HG02642 (cell line): ENCODE measurements at regions not wholly inside any gene's neighbourhood (a gene's known extent, or its start where the extent isn't known, plus 50 kb on each side); places are given as distances from the start of the nearest gene placed in this dataset.
"Not testable (repeated sequence)": the region's sequence is repeated elsewhere in the genome, so short reads cannot be mapped to it uniquely, and the experiment has no call there.

Experiments used
- ATAC-seq: cut with Tn5 transposase; IDR thresholded peaks from one replicate; pipeline ENCODE4 v1.9.1; 2021; ENCODE audit warnings: mild to moderate bottlenecking; ENCODE audit not compliant: unreplicated experiment, poor library complexity

DNA sequence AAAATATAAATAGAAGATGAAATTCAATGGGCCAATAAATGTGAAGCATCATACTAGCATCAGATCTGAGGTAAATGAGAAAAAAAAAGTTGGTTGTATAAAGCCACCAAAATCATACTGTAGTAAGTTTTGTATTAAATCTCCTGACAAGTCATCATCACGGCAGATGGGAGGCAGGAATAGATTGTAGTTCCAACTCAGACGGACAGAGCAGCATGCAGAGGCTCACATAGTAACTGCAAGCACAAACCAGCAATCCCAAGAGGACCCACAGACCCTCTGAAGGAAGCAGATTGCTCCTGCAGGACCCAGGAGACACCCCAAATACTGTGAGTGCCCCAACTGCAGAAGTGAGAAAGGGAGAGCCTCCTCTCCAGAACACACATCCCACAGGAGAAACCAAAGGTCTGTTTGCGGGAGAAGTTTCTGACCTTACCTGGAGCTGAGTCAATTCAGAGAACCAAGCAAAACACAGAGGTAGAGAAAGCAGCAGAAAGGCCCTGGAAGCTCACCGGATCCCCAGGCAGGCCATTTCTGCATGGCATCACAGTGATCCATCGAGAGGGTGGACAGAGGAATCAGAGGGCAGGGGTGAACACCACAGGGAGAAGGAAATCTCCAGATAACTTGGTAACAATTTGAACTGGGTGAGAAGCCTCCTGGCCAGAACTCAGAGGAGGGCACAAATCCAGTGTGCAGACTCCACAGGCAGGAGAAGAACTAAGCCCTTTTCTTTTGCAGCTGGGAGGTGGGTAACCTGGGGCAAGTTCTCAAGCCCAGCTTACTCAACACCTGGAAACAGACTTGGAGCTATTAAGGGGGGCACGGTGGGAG lies 141.6 kb upstream of the ARHGEF26 start:
- ATAC-seq, result no peak

DNA sequence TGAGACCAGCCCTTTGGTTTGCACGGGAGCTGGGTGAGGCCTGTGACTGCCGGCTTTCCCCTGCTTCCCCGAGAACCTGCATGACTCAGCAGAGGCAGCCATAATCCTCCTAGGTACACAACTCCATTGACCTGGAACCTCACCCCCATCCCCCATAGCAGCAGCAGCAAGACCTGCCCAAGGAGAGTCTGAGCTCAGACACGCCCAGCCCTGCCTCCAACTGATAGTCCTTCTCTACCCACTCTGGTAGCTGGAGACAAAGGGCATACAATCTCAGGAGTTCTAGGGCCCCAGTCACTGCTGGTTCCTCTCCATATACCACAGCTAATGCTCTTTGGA lies 141.0 kb upstream of the ARHGEF26 start:
- ATAC-seq, result no peak

DNA sequence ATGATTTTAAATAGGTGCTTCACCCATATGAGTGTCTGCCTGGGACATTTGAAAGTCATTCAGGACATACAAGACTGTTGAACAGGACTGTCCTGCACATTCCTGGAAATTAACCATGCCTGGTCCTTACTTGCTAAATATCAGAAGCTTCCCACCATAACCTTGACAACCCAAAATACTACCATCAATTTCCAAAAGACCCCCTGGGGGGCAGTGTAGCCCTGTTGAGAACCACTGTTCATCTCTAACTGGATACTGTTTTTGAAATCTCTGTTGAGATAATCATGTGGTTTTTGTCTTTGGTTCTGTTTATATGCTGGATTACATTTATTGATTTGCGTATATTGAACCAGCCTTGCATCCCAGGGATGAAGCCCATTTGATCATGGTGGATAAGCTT lies 123.8 kb upstream of the ARHGEF26 start:
- ATAC-seq, result not testable (repeated sequence)

DNA sequence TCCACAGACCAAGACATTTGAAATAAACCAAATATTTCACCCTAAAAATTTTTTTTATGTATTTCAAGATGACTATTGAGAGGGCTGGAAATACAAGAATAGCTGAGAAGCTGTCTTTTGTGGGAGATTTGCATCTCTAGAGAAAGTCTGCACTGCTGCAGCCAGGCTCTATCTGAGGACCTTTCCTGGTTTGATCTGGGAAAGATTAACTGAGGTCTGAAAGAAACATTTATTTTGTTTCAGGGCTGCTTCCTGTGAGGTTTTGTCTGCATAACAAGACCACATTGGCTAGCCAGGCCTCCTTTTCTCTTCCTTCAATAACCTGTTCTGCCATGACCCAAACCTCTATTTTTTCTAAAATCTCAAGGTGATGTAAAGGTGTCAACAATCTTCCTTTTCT lies 117.5 kb upstream of the ARHGEF26 start:
- ATAC-seq, result no peak

DNA sequence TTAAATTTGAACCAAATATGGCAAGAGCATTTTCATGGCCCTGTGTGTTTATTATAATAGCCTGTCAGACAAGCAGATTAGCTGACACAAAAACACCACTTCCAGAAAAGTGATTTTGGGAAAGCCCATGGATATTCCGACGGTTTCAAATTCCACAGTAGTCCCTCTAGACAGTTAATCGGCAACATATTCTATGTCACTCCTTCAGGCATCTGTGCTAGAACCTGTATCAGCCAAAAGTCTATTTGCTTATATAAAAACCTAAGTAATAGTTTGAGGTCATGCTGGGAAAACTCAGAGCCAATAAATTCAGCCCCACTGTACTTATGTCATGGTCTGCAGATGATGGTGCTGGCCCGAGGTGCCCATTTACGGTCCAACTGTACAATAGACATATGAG lies 110.2 kb upstream of the ARHGEF26 start:
- ATAC-seq, result no peak

DNA sequence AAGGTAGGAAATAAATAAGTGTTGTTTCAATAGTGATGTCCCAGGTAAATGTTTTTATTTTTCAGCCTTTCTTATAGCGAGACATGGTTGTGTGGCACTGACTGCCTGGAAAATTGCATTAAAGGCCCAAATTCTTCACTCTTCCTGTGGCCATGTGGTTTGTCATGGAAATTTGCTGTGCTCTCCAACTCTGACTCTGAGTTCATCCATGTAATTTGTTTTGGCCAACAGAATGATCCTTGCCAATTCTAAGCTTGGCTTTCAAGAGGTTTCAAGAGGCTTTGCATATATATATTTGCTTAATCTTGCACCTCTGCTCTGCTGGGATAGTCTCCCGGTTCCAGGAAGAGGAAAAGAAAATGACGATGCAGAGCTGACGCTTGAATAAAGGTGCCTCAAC lies 107.5 kb upstream of the ARHGEF26 start:
- ATAC-seq, result no peak

DNA sequence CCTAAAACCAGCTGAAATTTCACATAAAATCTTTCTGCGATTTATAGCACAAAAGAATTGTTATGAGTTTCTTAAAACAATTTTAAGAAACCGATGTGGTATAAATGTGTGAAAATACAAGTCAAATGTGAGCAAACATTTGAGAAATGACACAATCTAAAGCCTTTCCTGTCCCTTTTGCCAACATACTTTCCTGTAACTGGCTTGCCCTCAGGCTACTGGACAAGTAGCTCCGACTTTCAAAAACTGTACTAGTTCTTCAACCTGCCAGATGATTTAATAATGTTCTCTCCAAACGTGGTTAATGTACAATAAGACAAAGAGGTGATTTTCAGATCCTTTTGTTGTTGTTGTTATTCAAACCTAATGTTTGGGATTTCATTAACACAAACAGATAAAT lies 105.9 kb upstream of the ARHGEF26 start:
- no peak for ATAC-seq

DNA sequence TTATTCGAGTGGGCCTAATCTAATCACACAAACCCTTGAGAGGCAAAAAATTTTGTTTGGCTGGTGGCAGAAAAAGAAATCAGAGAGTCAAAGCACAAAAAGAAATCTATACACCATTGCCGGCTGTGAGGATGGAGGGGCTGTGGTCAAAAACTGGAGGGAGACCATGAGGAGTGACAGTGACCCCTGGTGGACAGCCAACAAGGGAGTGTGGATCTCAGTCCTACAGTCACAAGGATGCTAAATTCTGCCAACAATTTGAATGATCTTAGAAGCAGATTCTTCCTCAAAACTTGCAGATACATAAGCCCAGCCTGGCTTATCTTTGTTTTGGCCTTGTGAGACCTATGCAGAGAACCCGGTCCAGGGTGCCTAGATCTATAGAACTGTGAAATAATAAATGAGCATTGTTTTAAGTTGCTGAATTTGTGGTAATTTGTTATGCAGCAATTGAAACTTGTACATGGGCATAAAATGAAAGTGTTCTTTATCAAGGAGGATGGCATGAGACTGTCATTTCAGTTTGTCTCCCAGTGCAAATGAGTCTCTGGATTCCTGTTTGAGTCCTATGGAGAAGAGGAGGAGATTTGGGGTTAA lies 103.0 kb upstream of the ARHGEF26 start:
- peak; percentile 78 for ATAC-seq

DNA sequence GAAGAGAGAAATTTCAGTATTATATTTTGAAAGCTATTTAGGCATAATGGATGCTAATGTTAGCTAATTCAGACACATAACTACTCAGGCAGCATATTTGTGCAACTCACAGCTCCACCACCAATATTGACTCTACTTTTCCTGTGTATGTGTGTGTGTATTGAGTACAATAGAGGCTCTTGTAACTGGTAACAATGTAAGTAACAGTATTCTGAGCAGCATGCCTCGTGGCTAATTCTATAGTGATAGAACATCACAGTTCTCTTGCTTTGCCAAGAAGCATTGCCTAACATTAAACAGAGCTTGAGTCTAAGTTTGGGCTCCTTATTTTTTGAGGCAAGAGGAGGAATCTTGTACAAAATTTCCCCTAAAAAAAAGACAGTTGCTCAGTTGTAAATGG lies 98.6 kb upstream of the ARHGEF26 start:
- no peak for ATAC-seq

DNA sequence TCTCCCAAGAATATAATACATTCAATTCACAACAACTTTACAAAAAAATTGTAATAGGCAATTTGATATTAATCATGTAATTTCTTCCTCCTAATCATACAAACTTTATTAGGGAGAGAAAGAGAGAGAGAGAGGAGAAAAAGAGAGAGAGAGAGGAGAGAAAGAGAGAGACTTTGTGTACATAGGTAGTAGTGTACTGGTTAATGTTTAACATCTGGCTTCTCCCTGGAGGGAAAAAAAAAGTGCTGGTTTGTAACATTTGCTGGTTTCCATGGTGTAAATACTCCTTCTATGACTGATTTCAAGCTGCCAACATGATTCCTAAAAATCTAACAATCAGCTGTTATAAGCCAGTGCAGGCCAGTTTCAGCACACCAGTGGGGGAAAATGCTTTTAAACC lies 98.0 kb upstream of the ARHGEF26 start:
- no peak for ATAC-seq

DNA sequence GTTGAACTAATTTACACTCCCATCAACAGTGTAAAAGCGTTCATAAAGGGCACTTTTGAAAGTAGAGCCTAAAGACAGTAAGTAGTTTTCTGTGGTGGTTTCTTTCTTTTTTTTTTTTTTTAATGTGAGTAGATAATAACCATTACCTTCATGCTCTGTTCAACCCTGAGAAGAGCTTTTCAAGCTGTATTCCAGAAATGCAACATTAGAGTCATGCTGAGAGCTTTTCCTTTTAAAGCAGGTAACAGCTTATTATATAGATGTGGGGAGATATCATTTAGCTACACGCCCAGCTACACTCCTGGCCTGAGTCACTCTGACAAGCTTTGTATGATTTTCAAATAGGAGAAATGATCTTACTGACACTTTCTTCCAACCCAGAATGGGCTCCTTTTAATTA lies 96.2 kb upstream of the ARHGEF26 start:
- ATAC-seq, result no peak

DNA sequence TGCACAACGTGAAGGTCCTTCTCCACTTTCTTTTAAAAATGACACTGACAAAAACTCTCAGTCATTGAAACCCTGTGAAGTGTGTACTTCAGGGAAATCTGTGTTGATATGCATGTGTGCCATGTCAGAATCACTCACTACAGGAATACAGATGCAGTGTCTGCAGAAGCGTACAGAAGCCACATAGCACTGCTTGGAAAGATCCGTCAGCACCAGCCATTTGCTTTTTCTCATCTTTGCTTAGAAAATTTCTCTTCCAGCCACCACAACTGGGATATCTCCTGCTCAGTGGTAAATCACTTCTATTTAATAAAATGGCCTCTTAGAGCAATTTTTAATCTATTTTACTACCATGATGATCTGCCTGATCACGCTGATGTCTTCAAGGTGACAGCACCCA lies 91.3 kb upstream of the ARHGEF26 start:
- ATAC-seq, result no peak

DNA sequence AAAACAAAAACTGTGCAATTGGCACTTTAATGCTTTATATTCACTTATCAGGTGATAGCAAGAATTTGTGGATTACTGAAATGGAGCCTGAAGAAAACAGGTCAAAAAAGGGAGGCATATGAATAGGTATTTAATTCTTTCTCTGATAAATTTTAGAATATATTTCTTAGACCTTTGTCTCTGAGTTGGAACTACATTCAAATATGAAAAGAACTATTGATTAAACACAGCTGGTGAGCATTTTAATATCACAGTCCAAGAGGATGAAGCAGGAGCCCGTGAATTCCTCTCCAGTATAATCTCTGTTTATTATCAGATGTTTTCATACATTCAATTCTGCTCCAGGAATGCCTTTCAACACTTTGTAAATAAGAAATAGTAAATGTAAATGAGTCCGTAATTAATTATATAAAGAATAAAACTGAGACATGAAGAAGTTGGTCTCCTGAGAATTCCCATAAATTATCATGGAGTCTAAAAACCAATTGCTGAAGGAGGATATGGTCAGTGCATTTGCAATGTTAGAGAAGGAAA lies 86.3 kb upstream of the ARHGEF26 start:
- no peak for ATAC-seq

DNA sequence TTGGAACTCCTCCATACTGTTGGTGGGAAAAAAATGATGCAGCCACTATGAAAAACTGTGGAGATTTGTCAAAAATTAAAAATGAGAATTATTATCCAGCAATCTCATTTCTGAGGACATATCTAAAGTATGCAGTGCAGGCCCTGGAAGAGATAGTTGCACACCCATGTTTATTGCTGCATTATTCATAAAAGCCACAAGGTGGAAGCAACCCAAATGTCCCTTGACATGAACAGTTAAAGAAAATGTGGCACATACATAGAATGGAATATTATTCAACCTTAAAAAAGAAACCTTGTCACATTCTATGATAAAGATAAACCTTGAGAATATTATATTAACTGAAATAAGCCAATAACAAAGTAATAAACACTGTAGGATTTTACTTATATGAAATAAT lies 80.9 kb upstream of the ARHGEF26 start:
- peak; percentile 80 for ATAC-seq

DNA sequence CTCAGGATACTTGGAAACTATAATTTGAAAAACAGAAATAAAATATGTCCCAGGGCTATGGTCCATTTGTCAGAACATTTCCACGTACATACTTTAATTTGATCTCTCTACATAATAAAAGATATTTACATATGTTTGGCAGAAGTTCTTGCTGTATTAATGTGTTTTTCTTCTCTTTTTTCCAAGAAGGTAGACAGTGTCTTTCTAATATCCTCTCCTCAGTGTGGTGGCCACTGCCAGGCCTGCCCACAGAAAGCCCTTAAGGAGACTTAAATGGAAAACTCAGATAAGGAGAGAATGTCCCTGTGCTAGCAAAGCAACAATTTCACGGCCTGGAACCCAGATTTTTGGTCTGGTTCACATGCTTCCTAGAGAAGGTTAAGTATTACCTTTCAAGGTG lies 76.5 kb upstream of the ARHGEF26 start:
- ATAC-seq, result no peak

DNA sequence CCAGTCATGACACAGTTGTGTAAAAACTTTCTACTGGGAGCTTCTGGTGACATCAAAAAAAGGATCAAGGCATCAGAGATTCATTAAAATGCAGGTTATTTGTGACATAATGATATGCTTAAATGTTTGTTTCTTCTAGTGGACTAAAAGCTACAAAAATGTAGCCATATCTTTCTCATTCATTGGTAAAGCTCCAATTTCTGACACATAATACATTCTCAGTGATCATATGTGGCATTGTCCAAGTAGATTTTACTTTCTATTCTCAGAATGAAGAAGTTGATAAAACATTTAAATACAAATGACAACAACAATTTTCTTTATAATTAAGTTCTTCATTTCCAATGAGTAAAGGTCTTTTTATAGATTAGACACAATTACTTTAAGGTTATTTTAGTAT lies 71.0 kb upstream of the ARHGEF26 start:
- ATAC-seq, result no peak

DNA sequence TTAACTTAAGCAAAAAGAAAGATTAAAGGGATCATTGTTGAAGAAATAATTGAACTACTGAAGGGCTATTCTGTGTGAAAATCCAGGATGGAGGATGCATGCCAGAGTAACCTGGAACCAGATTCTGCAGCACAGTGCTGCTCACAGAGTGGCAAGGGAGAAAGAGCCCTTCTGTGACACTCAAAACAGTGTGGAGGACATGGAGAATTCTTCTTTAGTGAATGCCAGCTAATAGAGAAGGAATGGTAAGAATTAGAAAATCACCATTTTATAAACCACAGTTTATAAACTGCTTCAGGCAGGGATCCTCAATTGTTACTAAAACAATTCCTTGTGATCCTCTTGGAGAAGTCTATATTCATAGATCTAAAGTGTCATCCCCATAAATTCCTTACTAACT lies 70.4 kb upstream of the ARHGEF26 start:
- ATAC-seq, result no peak

DNA sequence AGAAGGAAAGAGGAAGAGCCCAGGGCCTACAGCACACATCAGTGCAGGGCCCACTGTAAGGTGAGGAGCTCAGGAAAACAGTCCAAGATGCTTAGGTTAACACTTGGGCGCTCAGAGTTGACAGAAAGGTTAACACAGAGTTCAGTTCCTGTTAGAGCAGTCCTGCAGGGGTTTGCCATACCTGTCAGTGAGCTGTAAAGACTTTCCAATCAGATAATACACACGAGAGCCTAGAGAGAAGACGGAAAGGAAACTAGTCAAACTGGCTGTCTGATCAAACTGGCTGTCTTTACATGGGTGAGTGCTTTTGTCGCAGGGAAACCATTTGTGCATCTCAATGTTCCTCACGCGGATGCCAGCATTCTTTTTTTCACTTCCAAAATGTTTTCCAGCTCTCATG lies 61.4 kb upstream of the ARHGEF26 start:
- no peak for ATAC-seq

DNA sequence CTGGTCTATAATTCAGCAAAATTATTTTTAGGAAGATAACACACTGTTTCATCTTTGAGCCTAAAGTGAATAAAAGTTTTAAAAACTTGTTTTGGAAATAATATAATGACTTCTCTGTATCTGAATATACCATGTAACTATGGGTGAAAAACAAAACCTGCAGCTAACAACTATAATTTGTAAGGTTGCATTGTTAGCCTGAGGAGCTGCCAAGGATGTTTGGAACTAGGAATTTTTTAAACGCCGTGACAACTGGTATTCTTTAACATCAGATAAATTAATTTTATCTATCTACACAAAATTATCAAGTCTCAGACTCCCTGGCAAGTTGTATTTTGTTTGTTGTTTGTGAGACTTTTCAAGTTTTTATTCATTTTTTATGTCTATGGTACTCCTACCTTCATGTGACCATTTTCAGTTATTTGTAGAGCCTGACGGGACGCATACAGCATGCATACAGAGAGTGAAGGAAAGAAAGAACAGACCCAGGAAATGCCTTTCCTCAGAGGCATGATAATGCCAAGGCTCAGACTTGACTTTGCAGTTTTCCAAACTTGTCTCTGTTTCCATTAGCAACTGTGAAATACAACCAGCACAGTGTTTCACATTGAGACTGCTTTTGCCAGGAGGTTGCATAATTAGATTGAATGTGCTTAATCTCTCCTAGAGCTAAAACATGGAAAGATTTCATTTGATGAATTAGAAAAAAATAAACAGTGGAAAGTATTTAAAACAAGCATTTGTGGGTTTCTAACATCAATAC lies 60.8 kb upstream of the ARHGEF26 start:
- no peak for ATAC-seq

DNA sequence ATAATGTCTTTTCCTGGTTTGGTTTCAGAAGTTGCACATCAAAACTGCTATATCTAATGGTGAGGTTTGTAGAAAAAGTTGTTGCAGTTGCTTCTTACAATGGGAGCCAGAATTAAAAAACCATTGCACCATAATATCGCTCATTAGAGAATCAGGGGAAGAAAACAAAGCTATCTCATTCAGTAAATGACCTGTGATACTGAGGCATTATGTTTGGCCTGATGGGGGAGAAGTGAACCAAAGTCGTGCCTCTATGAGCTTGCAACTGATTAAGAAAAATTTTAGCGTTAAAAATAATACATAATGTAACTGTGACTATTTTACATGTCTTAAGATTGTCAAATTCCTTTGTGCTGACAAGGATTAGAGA lies 60.2 kb upstream of the ARHGEF26 start:
- no peak for ATAC-seq

DNA sequence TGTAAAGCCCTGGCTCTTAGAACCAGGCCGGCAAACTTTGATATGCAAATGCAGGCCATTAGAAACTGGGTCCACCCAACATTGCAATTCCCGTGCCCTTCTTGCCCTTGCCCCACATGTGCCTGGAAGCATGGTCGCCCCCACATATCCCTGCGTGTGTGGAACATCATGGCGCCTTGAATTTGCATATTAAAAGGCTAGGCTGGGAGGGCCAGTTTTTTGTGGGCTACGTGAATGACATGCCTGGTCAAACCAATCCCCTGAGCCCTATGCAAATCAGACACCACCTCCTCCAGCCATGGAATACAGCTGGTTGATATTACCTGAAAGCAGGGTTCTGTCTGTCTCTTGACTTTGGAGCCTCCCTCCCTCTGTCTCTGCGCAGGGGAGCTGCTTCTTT lies 58.7 kb upstream of the ARHGEF26 start:
- no peak for ATAC-seq
